ENCODE measurements at regions not wholly inside any gene's neighbourhood (a gene's known extent, or its start where the extent isn't known, plus 50 kb on each side); places are given as distances from the start of the nearest gene placed in this dataset.

GRCh38 chr14:49310298-49310697 is 275.9 kb downstream of the RPS29 start:
- TF ChIP-seq ZNF138 (tag by site-specific recombination; IDR thresholded peaks at IDR 0.05; ENCODE audit: borderline replicate concordance), result no peak
- TF ChIP-seq ZNF558 (tag by site-specific recombination; IDR thresholded peaks at IDR 0.05), result no peak
- no peak for TF ChIP-seq CTCF (tag by site-specific recombination; IDR thresholded peaks at IDR 0.05)
